HG02970 (cell line): ENCODE measurements at regions not wholly inside any gene's neighbourhood (a gene's known extent, or its start where the extent isn't known, plus 50 kb on each side); places are given as distances from the start of the nearest gene placed in this dataset.

Experiments
- ATAC-seq: cut with Tn5 transposase; IDR thresholded peaks from one replicate; pipeline ENCODE4 v1.9.1; 2021; ENCODE audit warnings: mild to moderate bottlenecking, moderate library complexity, moderate number of reproducible peaks; ENCODE audit not compliant: unreplicated experiment, low FRiP score

GRCh38 chr17:55668312-55668920 lies 54.2 kb downstream of the TMEM100 start:
- no peak for ATAC-seq

GRCh38 chr17:55666806-55667205 lies 55.9 kb downstream of the TMEM100 start:
- ATAC-seq: no peak

- no peak for ATAC-seq
Observed at GRCh38 chr17:55664287-55664686, 58.4 kb downstream of the TMEM100 start.

GRCh38 chr17:55663400-55663799 lies 59.3 kb downstream of the TMEM100 start:
- ATAC-seq: no peak

GRCh38 chr17:55661963-55662834 lies 60.5 kb downstream of the TMEM100 start:
- no peak for ATAC-seq

- ATAC-seq: no peak
Observed at GRCh38 chr17:55661256-55661758, 61.4 kb downstream of the TMEM100 start.

- ATAC-seq: no peak
Observed at GRCh38 chr17:55660178-55660886, 62.3 kb downstream of the TMEM100 start.

- no peak for ATAC-seq
Observed at GRCh38 chr17:55659661-55660060, 63.0 kb downstream of the TMEM100 start.

GRCh38 chr17:55655777-55656176 lies 66.9 kb downstream of the TMEM100 start:
- no peak for ATAC-seq

- no peak for ATAC-seq
Observed at GRCh38 chr17:55654821-55655220, 67.8 kb downstream of the TMEM100 start.

- ATAC-seq: no peak
Observed at GRCh38 chr17:55654022-55654421, 68.6 kb downstream of the TMEM100 start.

- no peak for ATAC-seq
Observed at GRCh38 chr17:55652825-55653224, 69.8 kb downstream of the TMEM100 start.

- no peak for ATAC-seq
Observed at GRCh38 chr17:55652114-55652823, 70.4 kb downstream of the TMEM100 start.

- no peak for ATAC-seq
Observed at GRCh38 chr17:55649957-55650597, 72.6 kb downstream of the TMEM100 start.

- ATAC-seq: no peak
Observed at GRCh38 chr17:55648086-55648485, 74.6 kb downstream of the TMEM100 start.

- no peak for ATAC-seq
Observed at GRCh38 chr17:55645361-55645760, 77.3 kb downstream of the TMEM100 start.

- no peak for ATAC-seq
Observed at GRCh38 chr17:55644346-55644745, 78.3 kb downstream of the TMEM100 start.

GRCh38 chr17:55642741-55643140 lies 79.9 kb downstream of the TMEM100 start:
- ATAC-seq: no peak

- ATAC-seq: no peak
Observed at GRCh38 chr17:55641676-55642081, 81.0 kb downstream of the TMEM100 start.

- no peak for ATAC-seq
Observed at GRCh38 chr17:55639096-55639495, 83.6 kb downstream of the TMEM100 start.
